Panc1 (cell line): ENCODE measurements at regions not wholly inside any gene's neighbourhood (a gene's known extent, or its start where the extent isn't known, plus 50 kb on each side); places are given as distances from the start of the nearest gene placed in this dataset.

Experiments
- CTCF ChIP-seq: fragments of 450-650 bp; IDR thresholded peaks from 2 replicates; pipeline ENCODE4 v1.5.1; 2017; ENCODE audit warnings: mild to moderate bottlenecking
- POLR2AphosphoS5 ChIP-seq: IDR thresholded peaks from 2 replicates; pipeline ENCODE4 v1.6.1; 2012; ENCODE audit warnings: mild to moderate bottlenecking, low read depth, low read length, moderate library complexity
- SIN3A ChIP-seq: IDR thresholded peaks from 2 replicates; pipeline ENCODE4 v1.6.1; 2012; ENCODE audit warnings: low read depth, mild to moderate bottlenecking, low read length, moderate library complexity, borderline replicate concordance; ENCODE audit not compliant: insufficient read depth

- TF ChIP-seq SIN3A: no peak
- no peak for TF ChIP-seq POLR2AphosphoS5
- no peak for TF ChIP-seq CTCF
Measured at GRCh38 chr13:107612376-107612775, 603.0 kb downstream of the LIG4 start.
